NCI-H226 (cell line): ENCODE measurements at regions not wholly inside any gene's neighbourhood (a gene's known extent, or its start where the extent isn't known, plus 50 kb on each side); places are given as distances from the start of the nearest gene placed in this dataset.
"Not testable (repeated sequence)": the region's sequence is repeated elsewhere in the genome, so short reads cannot be mapped to it uniquely, and the experiment has no call there.

ENCODE experiments used
- DNase-seq: peaks from one replicate; pipeline ENCODE4 v3.0.0-alpha.2; 2015

GRCh38 chr6:106743612-106744011 is 114.2 kb downstream of the QRSL1 start:
- no peak for DNase-seq

GRCh38 chr6:106740287-106740686 is 110.9 kb downstream of the QRSL1 start:
- DNase-seq = no peak

GRCh38 chr6:106739387-106739786 is 110.0 kb downstream of the QRSL1 start:
- peak; percentile 6 for DNase-seq

DNA sequence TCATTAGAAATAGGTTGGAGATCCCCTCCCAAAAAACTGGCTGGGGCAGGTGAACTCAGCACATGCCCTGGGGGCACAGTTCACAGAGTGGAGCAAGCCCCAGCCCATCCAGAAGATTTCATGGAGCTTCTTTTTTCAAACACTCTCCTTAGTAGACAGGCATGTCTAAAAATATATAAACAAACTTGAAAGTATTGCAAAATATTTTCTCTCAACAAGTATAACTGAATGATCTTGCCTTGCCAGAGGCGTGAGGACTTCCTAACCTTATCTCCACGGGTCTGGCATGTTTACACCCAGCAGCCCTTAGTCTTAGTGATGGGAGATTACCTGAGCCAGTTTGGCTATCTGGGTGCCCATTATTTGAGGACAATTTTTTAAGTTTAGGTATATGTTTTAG is 107.1 kb downstream of the QRSL1 start:
- peak; percentile 9 for DNase-seq

- DNase-seq = no peak
Observed at GRCh38 chr6:106735828-106736227, 106.5 kb downstream of the QRSL1 start.

- no peak for DNase-seq
Observed at GRCh38 chr6:106735136-106735633, 105.8 kb downstream of the QRSL1 start.

DNA sequence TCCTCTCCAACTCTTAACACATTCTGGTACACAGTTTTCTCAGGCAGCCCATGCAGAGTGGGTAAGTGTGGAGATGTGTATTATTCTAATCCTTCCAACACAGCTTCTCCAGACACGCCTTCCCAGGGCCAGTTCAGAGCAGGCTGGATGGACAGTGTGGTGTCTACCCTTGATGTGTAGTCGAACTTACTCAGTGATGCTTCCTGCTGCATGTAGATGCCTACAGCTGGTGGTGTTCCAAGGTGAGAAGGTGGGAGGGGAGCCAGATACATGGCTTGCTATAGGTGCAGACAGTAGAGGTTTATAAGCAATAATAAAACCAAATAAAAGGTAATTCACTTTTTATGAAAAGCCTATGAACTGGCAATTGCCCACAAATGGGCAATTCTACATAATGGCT is 104.0 kb downstream of the QRSL1 start:
- no peak for DNase-seq

DNA sequence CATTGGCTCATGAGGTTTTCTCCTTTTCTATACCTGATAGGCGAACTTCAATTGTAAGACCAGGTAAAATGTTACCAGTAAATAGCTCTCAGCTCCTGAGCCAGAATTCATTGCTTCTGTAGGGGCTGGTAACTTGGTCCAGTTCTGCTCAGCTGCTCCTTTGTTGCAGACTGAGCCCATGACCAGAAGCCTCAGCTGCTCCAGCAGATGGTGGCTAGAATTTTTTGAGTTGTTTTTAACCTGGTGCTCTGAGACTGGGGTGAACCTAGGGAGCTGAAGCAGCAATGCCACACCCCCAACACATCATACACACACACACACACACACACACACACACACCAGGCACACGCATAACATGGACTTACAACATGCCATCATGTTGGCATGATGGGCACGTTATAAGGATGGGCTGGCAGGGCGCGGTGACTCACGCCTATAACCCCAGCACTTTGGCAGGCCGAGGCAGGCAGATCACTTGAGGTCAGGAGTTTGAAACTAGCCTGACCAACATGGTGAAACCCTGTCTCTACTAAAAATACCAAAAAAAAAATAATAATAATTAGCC is 103.1 kb downstream of the QRSL1 start:
- DNase-seq = no peak

- no peak for DNase-seq
Observed at GRCh38 chr6:106731843-106732160, 102.4 kb downstream of the QRSL1 start.

- DNase-seq = no peak
Observed at GRCh38 chr6:106731144-106731842, 101.9 kb downstream of the QRSL1 start.

DNA sequence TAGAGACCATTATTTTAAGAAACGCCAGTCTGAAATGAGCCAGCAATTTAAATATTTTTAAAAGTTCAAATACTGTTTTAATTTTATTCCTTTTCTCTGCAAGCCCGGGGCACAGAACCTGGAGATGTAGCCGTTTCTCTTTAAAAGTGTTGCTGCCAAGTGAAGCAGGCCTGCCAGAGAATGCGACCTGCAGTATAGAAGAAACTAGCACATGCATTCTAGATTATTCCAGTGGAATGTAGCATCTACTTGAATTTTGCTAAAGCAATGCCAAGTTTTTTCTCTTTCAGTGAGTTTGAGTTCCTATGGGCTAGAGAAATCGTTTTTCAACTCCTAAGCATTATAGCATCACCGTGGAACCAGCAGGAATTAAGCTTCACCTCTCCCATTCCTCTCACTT is 101.3 kb downstream of the QRSL1 start:
- no peak for DNase-seq

DNA sequence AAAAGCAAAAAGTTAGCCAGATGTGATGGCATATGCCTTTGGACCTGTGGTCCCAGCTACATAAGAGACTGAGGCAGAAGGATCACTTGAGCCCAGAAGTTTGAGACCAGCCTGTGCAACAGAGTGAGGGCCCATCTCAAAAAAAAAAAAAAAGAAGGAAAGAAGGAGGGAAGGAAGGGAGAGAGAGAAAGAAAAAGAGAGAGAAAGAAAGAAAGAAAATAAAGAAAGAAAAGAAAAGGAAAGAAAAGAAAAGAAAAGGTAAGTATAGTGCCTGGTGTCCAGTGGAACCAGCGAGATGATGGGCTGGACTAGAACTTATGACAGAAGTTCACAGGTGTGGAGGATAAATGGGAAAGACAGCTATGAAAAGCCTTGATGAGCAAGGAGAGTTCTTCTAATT is 100.9 kb downstream of the QRSL1 start:
- no peak for DNase-seq

DNA sequence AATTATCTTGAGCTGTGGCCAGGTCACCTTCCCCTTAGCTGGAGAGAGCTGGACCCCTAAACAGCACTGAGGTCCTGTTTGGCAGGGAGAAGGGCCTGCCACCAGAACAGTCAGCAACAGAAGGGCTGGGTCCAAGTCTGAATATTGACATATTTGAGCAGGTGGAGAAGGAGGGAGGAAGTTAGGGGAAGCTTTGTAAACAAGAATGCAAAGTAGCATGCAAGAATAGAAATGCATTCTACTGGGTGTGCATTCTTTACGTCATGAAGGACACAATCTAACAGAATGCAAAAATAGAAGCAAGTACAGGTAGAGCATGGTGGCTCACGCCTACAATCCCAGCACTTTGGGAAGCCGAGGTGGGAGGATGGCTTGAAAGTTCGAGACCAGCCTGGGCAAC is 100.5 kb downstream of the QRSL1 start:
- DNase-seq = no peak

DNA sequence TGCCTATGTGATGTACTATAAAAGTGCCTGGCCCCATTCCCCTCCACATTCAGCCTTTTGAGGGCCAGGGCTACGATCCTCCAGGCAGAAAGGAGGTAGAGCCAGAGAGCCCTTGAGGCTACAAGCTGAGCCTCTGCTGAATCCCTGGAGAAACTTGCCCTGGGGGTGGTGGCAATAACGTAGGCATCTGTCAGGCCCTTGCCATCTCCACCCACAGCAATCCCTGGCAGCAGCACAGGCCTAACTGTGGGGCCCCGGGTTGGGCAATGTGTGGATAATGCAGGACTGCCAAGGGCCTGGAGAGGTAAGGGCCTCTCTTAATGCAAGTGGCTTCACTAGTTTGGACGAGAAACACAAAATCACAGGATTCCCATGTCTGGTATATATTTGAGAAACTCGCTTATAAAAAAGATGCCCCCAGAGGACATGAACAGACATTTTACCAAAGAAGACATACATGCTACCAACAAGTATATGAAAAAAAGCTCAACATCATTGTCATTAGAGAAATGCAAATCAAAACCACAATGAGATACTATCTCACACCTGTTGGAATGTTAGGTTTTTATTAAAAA is 99.0 kb downstream of the QRSL1 start:
- no peak for DNase-seq

GRCh38 chr6:106727480-106728149 is 98.2 kb downstream of the QRSL1 start:
- no peak for DNase-seq

DNA sequence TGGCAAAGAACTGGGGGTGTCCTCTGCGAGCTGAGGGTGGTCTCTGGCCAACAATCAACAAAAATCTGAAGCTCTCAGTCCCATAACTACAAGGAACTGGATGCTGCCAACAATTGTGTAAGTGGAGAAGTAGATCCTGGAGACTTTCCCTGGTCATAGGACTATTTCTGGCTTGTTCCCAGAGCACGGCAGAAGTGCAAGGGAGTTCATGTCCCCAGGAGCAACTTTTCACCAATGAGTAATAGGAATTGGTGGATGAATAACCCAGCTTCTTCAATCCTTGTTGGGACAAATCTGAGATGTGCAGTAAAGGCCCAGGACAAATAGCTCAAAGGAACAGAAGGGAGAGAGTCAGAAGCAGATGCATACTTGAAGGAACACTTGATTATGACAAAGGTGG is 95.5 kb downstream of the QRSL1 start:
- DNase-seq = no peak

- DNase-seq = no peak
Observed at GRCh38 chr6:106724337-106724736, 95.0 kb downstream of the QRSL1 start.

DNA sequence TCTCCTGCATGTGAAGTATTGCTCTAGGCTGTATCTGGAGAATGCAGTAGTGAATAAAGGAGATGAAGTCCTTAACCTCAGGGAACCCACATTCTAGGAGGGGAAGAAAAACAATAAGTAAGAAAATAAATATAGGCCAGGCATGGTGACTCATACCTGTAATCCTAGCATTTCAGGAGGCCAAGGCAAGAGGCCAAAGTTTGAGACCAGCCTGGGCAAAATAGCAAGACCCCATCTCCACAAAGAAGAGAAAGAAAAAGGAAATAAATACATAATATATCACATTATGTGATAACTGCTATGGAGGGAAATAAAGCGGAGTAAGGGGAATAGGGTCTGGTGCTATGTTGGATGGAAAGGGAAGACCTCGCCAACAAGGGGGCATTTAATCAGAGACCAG is 94.0 kb downstream of the QRSL1 start:
- not testable (repeated sequence) for DNase-seq

DNA sequence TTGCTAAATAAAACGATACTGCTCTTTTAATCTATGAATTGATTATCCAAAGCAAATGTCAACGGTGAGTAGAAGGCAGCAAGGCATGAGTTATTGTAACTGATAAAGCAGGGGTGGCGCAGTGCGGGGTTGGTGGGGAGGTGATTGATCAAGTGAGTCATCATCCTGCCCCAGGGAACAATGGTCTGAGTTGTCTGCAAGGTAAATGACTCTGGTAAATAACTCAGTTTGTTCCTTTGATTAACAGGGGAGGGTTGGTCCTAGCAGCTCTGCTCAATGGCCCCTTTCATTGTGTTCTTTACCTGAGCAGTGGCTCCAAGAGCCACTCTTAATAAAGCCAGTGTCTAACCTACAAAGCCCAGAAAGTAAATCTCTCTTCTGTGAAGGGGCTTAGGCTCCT is 91.8 kb downstream of the QRSL1 start:
- DNase-seq = not testable (repeated sequence)
